OCI-LY7 (cell line): ENCODE measurements at regions not wholly inside any gene's neighbourhood (a gene's known extent, or its start where the extent isn't known, plus 50 kb on each side); places are given as distances from the start of the nearest gene placed in this dataset.

Experiments
- BruUV-seq: library from RNA; stranded (reverse); fragments of 400-500 nt; replicated peaks from 2 replicates; lab custom pipeline; 2021; lab: Mats Ljungman, UMichigan
- CTCF ChIA-PET: fragments of 300-600 bp; sonication (Branson Sonifier 250); formaldehyde crosslinking; loops from one replicate; lab custom pipeline; 2022; ENCODE audit warnings: antibody characterized with exemption; ENCODE audit not compliant: unreplicated experiment; lab: Charles Lee
- POLR2A ChIA-PET: fragments of 300-600 bp; sonication (Branson Sonifier 250); formaldehyde crosslinking; loops from one replicate; lab custom pipeline; 2022; ENCODE audit warnings: antibody characterized with exemption; lab: Charles Lee
- DNase-seq: peaks from one replicate; pipeline ENCODE4 v3.0.0-alpha.2; 2015; ENCODE audit warnings: low spot score
- H2AFZ ChIP-seq: fragments of 200-600 bp; sonication (generic), shearing (Covaris generic); 2 replicates; pipeline ENCODE4 v1.6.1; 2014; ENCODE audit warnings: mild to moderate bottlenecking, antibody characterized with exemption, low read length, moderate library complexity
- H3K27ac ChIP-seq: fragments of 200-600 bp; sonication (generic); 2 replicates; pipeline ENCODE4 v1.5.1; 2014; ENCODE audit warnings: mixed run types, low read depth, mild to moderate bottlenecking, moderate library complexity, low read length, inconsistent platforms; ENCODE audit not compliant: poor library complexity, severe bottlenecking
- H3K36me3 ChIP-seq: fragments of 200-600 bp; sonication (generic); 2 replicates; pipeline ENCODE4 v1.6.1; 2014; ENCODE audit warnings: mild to moderate bottlenecking, antibody characterized with exemption, low read length, moderate library complexity, mixed read lengths; ENCODE audit not compliant: insufficient read depth
- H3K4me1 ChIP-seq: fragments of 200-600 bp; sonication (generic); 2 replicates; pipeline ENCODE4 v1.5.1; 2014; ENCODE audit warnings: mild to moderate bottlenecking, low read length; ENCODE audit not compliant: insufficient read depth, poor library complexity, severe bottlenecking
- H3K4me2 ChIP-seq: fragments of 200-600 bp; sonication (generic); 2 replicates; pipeline ENCODE4 v1.6.1; 2014; ENCODE audit warnings: mild to moderate bottlenecking, low read length
- H3K4me3 ChIP-seq: fragments of 200-600 bp; sonication (generic); 2 replicates; pipeline ENCODE4 v1.5.1; 2014; ENCODE audit warnings: mild to moderate bottlenecking, low read depth, low read length; ENCODE audit not compliant: poor library complexity, severe bottlenecking
- H3K79me2 ChIP-seq: fragments of 200-600 bp; sonication (generic); 2 replicates; pipeline ENCODE4 v1.6.1; 2016; ENCODE audit warnings: low read depth, mild to moderate bottlenecking, low read length, moderate library complexity, mixed read lengths; ENCODE audit not compliant: insufficient read depth
- H3K9me2 ChIP-seq: fragments of 200-600 bp; sonication (generic); 2 replicates; pipeline ENCODE4 v1.6.1; 2016; ENCODE audit warnings: mild to moderate bottlenecking, low read length, mixed read lengths; ENCODE audit not compliant: insufficient read depth
- H3K9me3 ChIP-seq: fragments of 200-600 bp; sonication (generic); 2 replicates; pipeline ENCODE4 v1.6.1; 2014; ENCODE audit warnings: mild to moderate bottlenecking, mixed run types, low read length, mixed read lengths
- H4K20me1 ChIP-seq: fragments of 200-600 bp; sonication (generic); 2 replicates; pipeline ENCODE4 v1.6.1; 2014; ENCODE audit warnings: mild to moderate bottlenecking, antibody characterized with exemption, low read length, moderate library complexity, mixed read lengths; ENCODE audit not compliant: insufficient read depth
- EZH2phosphoT487 ChIP-seq: fragments of 200-600 bp; sonication (generic); IDR thresholded peaks from 2 replicates; pipeline ENCODE4 v1.6.1; 2018; ENCODE audit warnings: low read depth, borderline replicate concordance, mild to moderate bottlenecking, mixed run types, antibody characterized with exemption, low read length, moderate library complexity, mixed read lengths
- intact Hi-C: fragments of 100-400 bp; cut with micrococcal nuclease; formaldehyde crosslinking; loops from one replicate; pipeline ENCODE4 v1.10.0; 2022; ENCODE audit not compliant: unreplicated experiment
- TF ChIP-seq, protein P1 (sequence below): fragments of 200-600 bp; sonication (generic); conservative IDR thresholded peaks from 2 replicates; pipeline ENCODE4 v1.5.1; 2014; ENCODE audit warnings: mild to moderate bottlenecking, antibody characterized with exemption, low read length, moderate library complexity, mixed read lengths

- H3K4me2 ChIP-seq, result no peak overlapping the region
- no TSS peak for BruUV-seq
- no peaks in the 10 kb centered on the region for H3K4me1 ChIP-seq
- no peaks in the 10 kb centered on the region for H3K79me2 ChIP-seq
- no peaks in the 10 kb centered on the region for H4K20me1 ChIP-seq
- H3K9me3 ChIP-seq, result no peaks in the 10 kb centered on the region
- no peaks in the 10 kb centered on the region for H3K36me3 ChIP-seq
- ChIA-PET POLR2A (interaction anchor here (0.9 kb wide), 1 partner anchor 15 kb away, joined by 3 read pairs; no protein-coding TSS in a partner anchor), CTCF (interaction anchor here (0.6 kb wide), 1 partner anchor 951 kb away, joined by 4 read pairs; no protein-coding TSS in a partner anchor)
- no peak overlapping the region for H2AFZ ChIP-seq
- H3K9me2 ChIP-seq, result no peaks in the 10 kb centered on the region
- TF ChIP-seq, protein P1, sequence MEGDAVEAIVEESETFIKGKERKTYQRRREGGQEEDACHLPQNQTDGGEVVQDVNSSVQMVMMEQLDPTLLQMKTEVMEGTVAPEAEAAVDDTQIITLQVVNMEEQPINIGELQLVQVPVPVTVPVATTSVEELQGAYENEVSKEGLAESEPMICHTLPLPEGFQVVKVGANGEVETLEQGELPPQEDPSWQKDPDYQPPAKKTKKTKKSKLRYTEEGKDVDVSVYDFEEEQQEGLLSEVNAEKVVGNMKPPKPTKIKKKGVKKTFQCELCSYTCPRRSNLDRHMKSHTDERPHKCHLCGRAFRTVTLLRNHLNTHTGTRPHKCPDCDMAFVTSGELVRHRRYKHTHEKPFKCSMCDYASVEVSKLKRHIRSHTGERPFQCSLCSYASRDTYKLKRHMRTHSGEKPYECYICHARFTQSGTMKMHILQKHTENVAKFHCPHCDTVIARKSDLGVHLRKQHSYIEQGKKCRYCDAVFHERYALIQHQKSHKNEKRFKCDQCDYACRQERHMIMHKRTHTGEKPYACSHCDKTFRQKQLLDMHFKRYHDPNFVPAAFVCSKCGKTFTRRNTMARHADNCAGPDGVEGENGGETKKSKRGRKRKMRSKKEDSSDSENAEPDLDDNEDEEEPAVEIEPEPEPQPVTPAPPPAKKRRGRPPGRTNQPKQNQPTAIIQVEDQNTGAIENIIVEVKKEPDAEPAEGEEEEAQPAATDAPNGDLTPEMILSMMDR, result no peak
- TF ChIP-seq EZH2phosphoT487, result no peak
- no peak overlapping the region for H3K27ac ChIP-seq
- H3K4me3 ChIP-seq, result no peak overlapping the region
- no peak for DNase-seq
- intact Hi-C loops, result loop anchor here (10.0 kb wide), 1 partner anchor 233 kb away; no protein-coding TSS in a partner anchor
These were observed 68.1 kb upstream of the LMO1 start for GRCh38 chr11:8331767-8332166.

DNA sequence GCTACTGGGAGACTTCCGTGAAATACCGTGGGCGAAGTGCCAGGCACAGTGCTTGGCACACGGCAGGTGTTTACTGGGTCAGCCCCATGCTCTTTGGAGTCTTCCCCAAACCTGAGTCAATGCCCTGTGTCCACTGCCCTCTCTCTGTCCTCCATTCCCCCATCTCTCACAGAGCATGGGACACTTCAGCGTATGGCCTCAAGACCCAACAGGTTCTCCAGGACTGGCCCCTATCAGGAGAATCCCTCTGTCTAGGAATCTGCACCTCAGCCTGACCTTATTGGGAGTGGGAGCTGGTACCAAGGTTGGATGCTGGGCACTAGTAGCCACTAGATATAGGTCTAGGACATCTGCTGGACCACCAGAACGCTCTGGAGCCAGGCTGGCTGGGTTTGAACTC, 67.2 kb upstream of the LMO1 start:
- Histone ChIP-seq H3K4me2 (no peak overlapping the region), H4K20me1 (no peaks in the 10 kb centered on the region), H3K9me3 (no peaks in the 10 kb centered on the region), H3K4me1 (no peaks in the 10 kb centered on the region), H3K9me2 (no peaks in the 10 kb centered on the region), H3K36me3 (no peaks in the 10 kb centered on the region), H2AFZ (no peak overlapping the region), H3K27ac (no peak overlapping the region), H3K79me2 (no peaks in the 10 kb centered on the region), H3K4me3 (no peak overlapping the region)
- no peak for DNase-seq
- CTCF ChIA-PET, result interaction anchor here (0.6 kb wide), 1 partner anchor 950 kb away, joined by 4 read pairs; no protein-coding TSS in a partner anchor
- intact Hi-C loops, result loop anchor here (10.0 kb wide), 1 partner anchor 234 kb away; no protein-coding TSS in a partner anchor
- POLR2A ChIA-PET, result no interaction called here
- TF ChIP-seq, protein P1, result no peak
- TF ChIP-seq EZH2phosphoT487, result no peak
- BruUV-seq, result no TSS peak

DNA sequence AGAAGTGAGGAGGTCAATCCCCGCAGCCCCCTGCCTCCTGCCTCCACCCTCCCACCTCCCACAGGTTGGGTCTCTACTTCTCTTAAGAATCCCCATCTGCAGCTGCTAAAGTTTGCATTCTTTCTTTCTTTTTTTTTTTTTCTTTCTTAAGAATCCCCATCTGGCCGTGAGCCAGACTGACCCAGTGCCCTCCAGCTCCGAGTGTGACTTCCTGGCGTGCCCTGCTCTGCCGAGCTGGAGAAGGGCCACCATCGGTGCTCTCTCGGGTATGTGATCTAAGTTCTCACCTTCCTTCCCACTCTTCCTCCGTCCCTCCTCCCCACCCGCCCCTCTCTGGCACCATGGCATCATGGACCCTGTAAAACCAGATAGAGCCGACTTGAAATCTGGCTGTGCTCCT, 66.7 kb upstream of the LMO1 start:
- no peaks in the 10 kb centered on the region for H3K4me1 ChIP-seq
- H3K4me2 ChIP-seq, result no peak overlapping the region
- no peak overlapping the region for H3K27ac ChIP-seq
- H3K9me2 ChIP-seq, result no peaks in the 10 kb centered on the region
- POLR2A ChIA-PET, result no interaction called here
- TF ChIP-seq, protein P1, result no peak
- no peak for TF ChIP-seq EZH2phosphoT487
- no peak overlapping the region for H2AFZ ChIP-seq
- no peaks in the 10 kb centered on the region for H3K79me2 ChIP-seq
- H3K4me3 ChIP-seq, result no peak overlapping the region
- intact Hi-C loops, result loop anchor here (10.0 kb wide), 1 partner anchor 234 kb away; no protein-coding TSS in a partner anchor
- BruUV-seq, result no TSS peak
- no peaks in the 10 kb centered on the region for H3K36me3 ChIP-seq
- no peak for DNase-seq
- H3K9me3 ChIP-seq, result no peaks in the 10 kb centered on the region
- no peaks in the 10 kb centered on the region for H4K20me1 ChIP-seq
- CTCF ChIA-PET, result no interaction called here
